MM.1S (cell line): ENCODE measurements at regions not wholly inside any gene's neighbourhood (a gene's known extent, or its start where the extent isn't known, plus 50 kb on each side); places are given as distances from the start of the nearest gene placed in this dataset.

ENCODE experiments used
- DNase-seq: peaks from one replicate; pipeline ENCODE4 v3.0.0-alpha.2; 2015
- H2AFZ ChIP-seq: fragments of 300-600 bp; sonication (generic); 2 replicates; pipeline ENCODE4 v1.6.0; 2016; ENCODE audit warnings: antibody characterized with exemption, low read length
- H3F3A ChIP-seq: fragments of 300-600 bp; sonication (generic); 2 replicates; pipeline ENCODE4 v1.6.1; 2016; ENCODE audit warnings: mild to moderate bottlenecking, antibody characterized with exemption, low read length, moderate library complexity, mixed read lengths; ENCODE audit not compliant: insufficient read depth
- H3K27ac ChIP-seq: fragments of 300-600 bp; sonication (generic); 2 replicates; pipeline ENCODE4 v1.5.1; 2016; ENCODE audit warnings: mild to moderate bottlenecking, low read length
- H3K27me3 ChIP-seq: fragments of 300-600 bp; sonication (generic); replicated peaks from 2 replicates; pipeline ENCODE4 v1.6.0; 2016; ENCODE audit warnings: low read length; ENCODE audit not compliant: insufficient read depth
- H3K36me3 ChIP-seq: fragments of 300-600 bp; sonication (generic); replicated peaks from 2 replicates; pipeline ENCODE4 v1.6.1; 2016; ENCODE audit warnings: mild to moderate bottlenecking, low read length, mixed read lengths; ENCODE audit not compliant: insufficient read depth
- H3K4me1 ChIP-seq: fragments of 300-600 bp; sonication (generic); 2 replicates; pipeline ENCODE4 v1.6.1; 2016; ENCODE audit warnings: low read length, mixed read lengths
- H3K4me2 ChIP-seq: fragments of 300-600 bp; sonication (generic); 2 replicates; pipeline ENCODE4 v1.6.0; 2016; ENCODE audit warnings: low read depth, low read length
- H3K4me3 ChIP-seq: fragments of 300-600 bp; sonication (generic); 2 replicates; pipeline ENCODE4 v1.5.1; 2016; ENCODE audit warnings: low read length, mixed read lengths
- H3K79me2 ChIP-seq: fragments of 300-600 bp; sonication (generic); 2 replicates; pipeline ENCODE4 v1.6.1; 2016; ENCODE audit warnings: mixed run types, low read length, mixed read lengths
- H3K9ac ChIP-seq: fragments of 300-600 bp; sonication (generic); 2 replicates; pipeline ENCODE4 v1.6.1; 2016; ENCODE audit warnings: low read length, mixed read lengths
- H3K9me2 ChIP-seq: fragments of 300-600 bp; sonication (generic); replicated peaks from 2 replicates; pipeline ENCODE4 v1.6.1; 2016; ENCODE audit warnings: mild to moderate bottlenecking, low read length, mixed read lengths; ENCODE audit not compliant: insufficient read depth
- H3K9me3 ChIP-seq: fragments of 300-600 bp; sonication (generic); replicated peaks from 2 replicates; pipeline ENCODE4 v1.6.1; 2016; ENCODE audit warnings: mild to moderate bottlenecking, low read length, mixed read lengths; ENCODE audit not compliant: insufficient read depth
- H4K20me1 ChIP-seq: fragments of 300-600 bp; sonication (generic); 2 replicates; pipeline ENCODE4 v1.6.1; 2016; ENCODE audit warnings: mild to moderate bottlenecking, low read length, moderate library complexity, mixed read lengths; ENCODE audit not compliant: insufficient read depth
- CTCF ChIP-seq: fragments of 300-600 bp; sonication (generic); IDR thresholded peaks from 2 replicates; pipeline ENCODE4 v1.5.1; 2016; ENCODE audit warnings: antibody characterized with exemption, low read length, mixed read lengths
- EZH2 ChIP-seq: fragments of 300-600 bp; sonication (generic); optimal IDR thresholded peaks from 2 replicates; pipeline ENCODE3; 2017; ENCODE audit warnings: low read depth, mild to moderate bottlenecking, antibody characterized with exemption, low read length, mixed read lengths
- EZH2phosphoT487 ChIP-seq: fragments of 300-600 bp; sonication (generic); IDR thresholded peaks from 2 replicates; pipeline ENCODE4 v1.6.1; 2018; ENCODE audit warnings: antibody characterized with exemption, low read length

DNA sequence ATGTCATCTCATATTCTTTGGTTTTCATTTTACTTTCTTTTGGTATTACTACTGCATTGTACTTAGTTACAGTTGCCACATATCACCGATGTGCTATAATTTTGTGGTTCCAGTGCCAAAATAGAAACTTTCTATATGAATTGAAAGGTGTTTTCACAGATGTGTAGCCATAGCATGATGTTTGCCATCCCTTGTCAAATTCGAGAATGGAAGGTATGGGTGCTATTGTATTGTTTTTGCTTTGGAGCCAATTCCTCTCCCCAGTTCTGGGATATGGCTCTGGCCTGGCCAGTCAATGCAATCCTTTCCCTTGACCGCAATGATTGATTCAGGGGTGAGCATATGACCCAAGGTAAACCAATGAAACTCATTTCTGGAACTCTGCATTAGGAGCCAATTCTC, 86.2 kb upstream of the RPS6KA3 start:
- no peak for TF ChIP-seq EZH2
- TF ChIP-seq CTCF, result no peak
- no peaks in the 10 kb centered on the region for H3K36me3 ChIP-seq
- no peak overlapping the region for H3K27ac ChIP-seq
- no peaks in the 10 kb centered on the region for H3K79me2 ChIP-seq
- DNase-seq, result no peak
- no peak overlapping the region for H3K4me3 ChIP-seq
- no peaks in the 10 kb centered on the region for H3K9me3 ChIP-seq
- H4K20me1 ChIP-seq, result no peaks in the 10 kb centered on the region
- no peaks in the 10 kb centered on the region for H3K27me3 ChIP-seq
- H3F3A ChIP-seq, result no peaks in the 10 kb centered on the region
- H2AFZ ChIP-seq, result no peak overlapping the region
- no peaks in the 10 kb centered on the region for H3K9me2 ChIP-seq
- no peak overlapping the region for H3K4me2 ChIP-seq
- H3K4me1 ChIP-seq, result no peaks in the 10 kb centered on the region
- H3K9ac ChIP-seq, result no peak overlapping the region

GRCh38 chrX:20352504-20352903, 85.8 kb upstream of the RPS6KA3 start:
- Histone ChIP-seq H3K4me3 (no peak overlapping the region), H3K27me3 (no peaks in the 10 kb centered on the region), H4K20me1 (no peaks in the 10 kb centered on the region), H3K9me3 (no peaks in the 10 kb centered on the region), H3K79me2 (no peaks in the 10 kb centered on the region), H3K36me3 (no peaks in the 10 kb centered on the region), H3K4me2 (no peak overlapping the region), H2AFZ (no peak overlapping the region), H3K9ac (no peak overlapping the region), H3K4me1 (no peaks in the 10 kb centered on the region), H3K9me2 (no peaks in the 10 kb centered on the region), H3F3A (no peaks in the 10 kb centered on the region), H3K27ac (no peak overlapping the region)
- no peak for DNase-seq
- TF ChIP-seq CTCF (no peak), EZH2phosphoT487 (no peak), EZH2 (no peak)

DNA sequence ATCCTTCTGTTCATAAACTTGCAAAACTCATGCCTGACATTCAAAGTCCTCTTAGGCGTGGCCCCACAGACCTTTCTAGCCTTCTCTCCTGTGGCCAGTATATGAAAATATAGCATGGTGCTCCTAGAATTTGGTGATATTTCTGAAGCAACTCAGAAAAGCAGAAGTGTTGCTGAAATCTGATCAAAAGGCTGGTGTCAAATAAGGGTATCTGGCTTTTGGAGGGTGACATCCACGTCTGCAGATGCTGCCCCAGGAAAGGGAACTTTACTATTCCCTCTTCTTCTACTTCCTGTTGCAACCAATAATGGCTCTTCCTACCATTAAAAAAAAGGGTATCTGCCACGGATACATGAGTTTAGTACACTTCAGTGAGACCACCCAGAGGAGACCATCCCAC, 83.9 kb upstream of the RPS6KA3 start:
- DNase-seq, result no peak
- TF ChIP-seq EZH2 (no peak), CTCF (no peak), EZH2phosphoT487 (no peak)
- Histone ChIP-seq H3K9me3 (no peaks in the 10 kb centered on the region), H3K27ac (no peak overlapping the region), H3K4me1 (no peaks in the 10 kb centered on the region), H3K4me2 (no peak overlapping the region), H3K9ac (no peak overlapping the region), H3K36me3 (no peaks in the 10 kb centered on the region), H3K4me3 (no peak overlapping the region), H3K27me3 (no peaks in the 10 kb centered on the region), H3F3A (no peaks in the 10 kb centered on the region), H4K20me1 (no peaks in the 10 kb centered on the region), H2AFZ (no peak overlapping the region), H3K79me2 (no peaks in the 10 kb centered on the region), H3K9me2 (no peaks in the 10 kb centered on the region)

GRCh38 chrX:20348139-20348538, 81.4 kb upstream of the RPS6KA3 start:
- Histone ChIP-seq H2AFZ (no peak overlapping the region), H3K4me1 (no peaks in the 10 kb centered on the region), H3K36me3 (no peaks in the 10 kb centered on the region), H3K4me3 (no peak overlapping the region), H3K79me2 (no peaks in the 10 kb centered on the region), H3K9me3 (no peaks in the 10 kb centered on the region), H3K27ac (no peak overlapping the region), H3K9me2 (no peaks in the 10 kb centered on the region), H3K9ac (no peak overlapping the region), H3K4me2 (no peak overlapping the region), H4K20me1 (no peaks in the 10 kb centered on the region), H3F3A (no peaks in the 10 kb centered on the region), H3K27me3 (no peaks in the 10 kb centered on the region)
- no peak for DNase-seq
- TF ChIP-seq EZH2phosphoT487 (no peak), EZH2 (no peak), CTCF (no peak)
